ENCODE measurements at regions not wholly inside any gene's neighbourhood (a gene's known extent, or its start where the extent isn't known, plus 50 kb on each side); places are given as distances from the start of the nearest gene placed in this dataset.
A peak's percentile ranks its signal among the peaks of the same experiment; 100 is the strongest.

DNA sequence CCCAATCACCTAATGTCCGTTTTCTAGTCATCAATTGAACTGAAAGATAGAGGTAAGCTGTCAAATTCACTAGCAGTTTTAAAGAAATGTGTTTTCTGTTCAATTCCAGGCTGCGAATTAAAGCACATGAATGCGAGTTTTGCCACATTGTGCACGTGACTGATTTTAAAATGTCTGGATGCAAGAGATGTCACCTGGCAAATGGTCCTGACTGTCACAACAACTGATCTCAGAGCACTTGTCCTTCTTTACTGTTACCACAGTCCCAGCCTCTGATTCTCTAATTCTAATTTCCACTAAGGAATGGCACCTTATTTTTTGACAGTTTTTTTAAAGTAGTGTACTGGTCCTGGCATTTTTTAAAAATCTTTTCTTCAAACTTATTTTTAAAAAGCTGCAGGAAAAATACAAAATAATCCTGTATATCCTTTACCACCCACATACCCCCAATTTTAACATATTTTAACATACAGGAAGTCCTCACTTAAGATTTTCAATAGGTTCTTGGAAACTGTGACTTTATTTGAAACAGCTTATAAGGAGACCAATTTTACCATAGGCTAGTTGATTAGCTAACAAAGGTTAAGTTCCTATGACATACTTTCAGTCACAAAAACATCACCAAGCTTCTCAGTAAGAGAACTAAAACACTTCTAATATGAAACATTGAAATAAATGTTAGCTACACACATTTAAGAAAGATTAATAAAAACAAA lies 1364.3 kb downstream of the EFNA5 start:
- TF ChIP-seq, protein P1, sequence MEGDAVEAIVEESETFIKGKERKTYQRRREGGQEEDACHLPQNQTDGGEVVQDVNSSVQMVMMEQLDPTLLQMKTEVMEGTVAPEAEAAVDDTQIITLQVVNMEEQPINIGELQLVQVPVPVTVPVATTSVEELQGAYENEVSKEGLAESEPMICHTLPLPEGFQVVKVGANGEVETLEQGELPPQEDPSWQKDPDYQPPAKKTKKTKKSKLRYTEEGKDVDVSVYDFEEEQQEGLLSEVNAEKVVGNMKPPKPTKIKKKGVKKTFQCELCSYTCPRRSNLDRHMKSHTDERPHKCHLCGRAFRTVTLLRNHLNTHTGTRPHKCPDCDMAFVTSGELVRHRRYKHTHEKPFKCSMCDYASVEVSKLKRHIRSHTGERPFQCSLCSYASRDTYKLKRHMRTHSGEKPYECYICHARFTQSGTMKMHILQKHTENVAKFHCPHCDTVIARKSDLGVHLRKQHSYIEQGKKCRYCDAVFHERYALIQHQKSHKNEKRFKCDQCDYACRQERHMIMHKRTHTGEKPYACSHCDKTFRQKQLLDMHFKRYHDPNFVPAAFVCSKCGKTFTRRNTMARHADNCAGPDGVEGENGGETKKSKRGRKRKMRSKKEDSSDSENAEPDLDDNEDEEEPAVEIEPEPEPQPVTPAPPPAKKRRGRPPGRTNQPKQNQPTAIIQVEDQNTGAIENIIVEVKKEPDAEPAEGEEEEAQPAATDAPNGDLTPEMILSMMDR (conservative IDR thresholded peaks at IDR 0.05; ENCODE audit: low read depth, low read length), result no peak
- H3K4me3 ChIP-seq (ENCODE audit: low read length), result no peak overlapping the region
- no peak for DNase-seq (ENCODE audit: low read depth)

GRCh38 chr5:106303911-106304310 lies 1366.8 kb downstream of the EFNA5 start:
- H3K4me3 ChIP-seq (ENCODE audit: low read length), result no peak overlapping the region
- DNase-seq (ENCODE audit: low read depth), result no peak
- TF ChIP-seq, protein P1 (conservative IDR thresholded peaks at IDR 0.05; ENCODE audit: low read depth, low read length), result no peak

DNA sequence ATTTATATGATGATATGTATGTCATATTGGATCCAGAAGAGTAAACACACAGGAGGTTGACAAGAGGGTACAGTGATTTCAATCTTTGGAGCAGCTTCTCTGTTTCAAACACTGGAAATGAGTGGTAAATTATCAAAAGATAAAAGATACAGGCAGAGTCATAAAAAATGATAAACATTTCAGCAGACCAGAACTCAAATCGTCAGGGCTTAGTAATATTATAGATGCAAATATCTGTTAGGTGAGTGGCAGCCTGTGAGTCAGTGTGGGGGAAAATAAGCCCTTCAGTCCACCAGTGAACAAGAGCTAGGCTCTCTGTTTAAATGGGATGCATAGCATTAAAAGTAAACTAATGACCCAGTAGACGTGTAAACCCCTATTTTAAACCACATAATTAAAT lies 1378.1 kb downstream of the EFNA5 start:
- DNase-seq (ENCODE audit: low read depth), result no peak
- TF ChIP-seq, protein P1 (conservative IDR thresholded peaks at IDR 0.05; ENCODE audit: low read depth, low read length), result no peak
- no peak overlapping the region for H3K4me3 ChIP-seq (ENCODE audit: low read length)

GRCh38 chr5:106290841-106291240 lies 1379.9 kb downstream of the EFNA5 start:
- no peak overlapping the region for H3K4me3 ChIP-seq (ENCODE audit: low read length)
- TF ChIP-seq, protein P1 (conservative IDR thresholded peaks at IDR 0.05; ENCODE audit: low read depth, low read length), result no peak
- DNase-seq (ENCODE audit: low read depth), result no peak

GRCh38 chr5:106288979-106289378 lies 1381.8 kb downstream of the EFNA5 start:
- no peak for DNase-seq (ENCODE audit: low read depth)
- no peak overlapping the region for H3K4me3 ChIP-seq (ENCODE audit: low read length)
- TF ChIP-seq, protein P1 (conservative IDR thresholded peaks at IDR 0.05; ENCODE audit: low read depth, low read length), result no peak

GRCh38 chr5:106277540-106278096 lies 1393.1 kb downstream of the EFNA5 start:
- TF ChIP-seq, protein P1 (conservative IDR thresholded peaks at IDR 0.05; ENCODE audit: low read depth, low read length), result no peak
- H3K4me3 ChIP-seq (ENCODE audit: low read length), result no peak overlapping the region
- DNase-seq (ENCODE audit: low read depth), result no peak

GRCh38 chr5:106269252-106269843 lies 1401.4 kb downstream of the EFNA5 start:
- TF ChIP-seq, protein P1 (conservative IDR thresholded peaks at IDR 0.05; ENCODE audit: low read depth, low read length), result peak; percentile 55
- DNase-seq (ENCODE audit: low read depth), result no peak

More at GRCh38 chr5:106269252-106269843, 1401.4 kb downstream of the EFNA5 start:
- no peak overlapping the region for H3K4me3 ChIP-seq (ENCODE audit: low read length)
